H1 (cell line): ENCODE measurements at regions not wholly inside any gene's neighbourhood (a gene's known extent, or its start where the extent isn't known, plus 50 kb on each side); places are given as distances from the start of the nearest gene placed in this dataset.

Source experiments
- CREB1 ChIP-seq: IDR thresholded peaks from 2 replicates; pipeline ENCODE4 v1.6.1; 2012; ENCODE audit warnings: inconsistent platforms
- FOSL1 ChIP-seq: IDR thresholded peaks from 2 replicates; pipeline ENCODE4 v1.6.1; 2011; ENCODE audit warnings: mild to moderate bottlenecking, low read depth, low read length, moderate library complexity; ENCODE audit not compliant: insufficient read depth
- NRF1 ChIP-seq: IDR thresholded peaks from 2 replicates; pipeline ENCODE4 v1.6.1; 2011; ENCODE audit warnings: mild to moderate bottlenecking, low read depth, low read length, improper control_type of control experiment
- SP2 ChIP-seq: IDR thresholded peaks from 2 replicates; pipeline ENCODE4 v1.6.1; 2012; ENCODE audit warnings: mild to moderate bottlenecking, low read length, inconsistent platforms

DNA sequence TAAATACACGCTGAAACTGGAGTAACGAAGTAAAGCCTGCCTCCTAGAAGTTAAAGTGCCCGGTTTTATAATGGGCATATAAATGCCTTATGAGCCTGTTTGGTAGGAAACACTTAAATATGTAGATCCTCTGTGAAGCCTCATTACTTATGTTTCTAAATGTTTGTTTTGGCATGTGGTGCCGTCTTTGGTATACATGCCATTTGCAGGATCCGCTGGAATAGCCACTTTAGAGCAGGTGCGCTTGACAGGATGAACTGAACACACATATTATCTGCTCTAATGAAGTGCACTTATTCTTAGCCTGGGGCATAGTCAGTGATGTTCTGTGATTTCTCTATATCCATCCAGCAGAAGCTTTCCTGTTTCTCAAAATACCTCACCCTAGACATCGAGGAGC is 778.1 kb upstream of the WWC1 start (continued):
- no peak for TF ChIP-seq CREB1
- TF ChIP-seq FOSL1 = no peak
- TF ChIP-seq SP2 = no peak
- TF ChIP-seq NRF1 = no peak
- TF ChIP-seq, all 59 proteins: peak for 0
